ENCODE measurements at regions not wholly inside any gene's neighbourhood (a gene's known extent, or its start where the extent isn't known, plus 50 kb on each side); places are given as distances from the start of the nearest gene placed in this dataset.
"Not testable (repeated sequence)": the region's sequence is repeated elsewhere in the genome, so short reads cannot be mapped to it uniquely, and the experiment has no call there.

DNA sequence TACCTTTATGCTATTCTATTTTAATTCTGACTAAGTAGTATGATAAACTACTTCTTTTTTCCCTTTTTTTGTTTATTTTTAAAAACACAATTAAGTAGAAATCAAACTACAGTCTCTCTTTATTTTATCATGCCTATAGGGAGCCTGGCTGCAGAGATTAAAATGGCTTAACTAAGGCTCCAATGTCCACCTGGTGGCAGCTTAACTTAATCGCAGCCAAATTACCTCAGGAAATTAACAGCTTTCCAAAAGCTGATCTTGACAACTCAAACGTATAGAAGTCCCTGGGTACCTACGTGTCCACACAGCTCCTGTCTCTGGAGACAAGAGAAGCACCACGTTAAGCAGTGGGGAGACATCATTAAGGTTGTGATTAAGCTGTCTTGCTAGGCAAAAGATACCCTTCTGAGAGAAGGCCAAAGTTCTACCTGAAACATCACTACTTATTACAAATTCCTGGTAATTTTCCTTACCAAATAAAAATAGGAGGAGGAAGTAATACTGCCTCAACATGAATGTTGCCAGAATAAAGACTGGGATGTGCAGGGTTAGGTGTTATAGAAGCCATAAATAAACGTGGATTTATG lies 63.2 kb upstream of the SNX19 start:
- no peak overlapping the region for H3K4me3 ChIP-seq
- peaks cover 0 to 11% (median 0%) of the 10 kb centered on the region in 4 donors for H3K9me3 ChIP-seq (ENCODE audit: control insufficient read depth in 4 of 4, insufficient read depth in 3 of 4, low read length in 3 of 4)
- 13 to 16% methylated on average over 5 of the region's 5 CpGs for WGBS, 2 donors
- H3K27me3 ChIP-seq (ENCODE audit: control insufficient read depth in 3 of 3, insufficient read depth in 3 of 3, low read length in 2 of 3) = peaks cover 0 to 16% (median 0%) of the 10 kb centered on the region in 3 donors
- TF ChIP-seq, protein P1, sequence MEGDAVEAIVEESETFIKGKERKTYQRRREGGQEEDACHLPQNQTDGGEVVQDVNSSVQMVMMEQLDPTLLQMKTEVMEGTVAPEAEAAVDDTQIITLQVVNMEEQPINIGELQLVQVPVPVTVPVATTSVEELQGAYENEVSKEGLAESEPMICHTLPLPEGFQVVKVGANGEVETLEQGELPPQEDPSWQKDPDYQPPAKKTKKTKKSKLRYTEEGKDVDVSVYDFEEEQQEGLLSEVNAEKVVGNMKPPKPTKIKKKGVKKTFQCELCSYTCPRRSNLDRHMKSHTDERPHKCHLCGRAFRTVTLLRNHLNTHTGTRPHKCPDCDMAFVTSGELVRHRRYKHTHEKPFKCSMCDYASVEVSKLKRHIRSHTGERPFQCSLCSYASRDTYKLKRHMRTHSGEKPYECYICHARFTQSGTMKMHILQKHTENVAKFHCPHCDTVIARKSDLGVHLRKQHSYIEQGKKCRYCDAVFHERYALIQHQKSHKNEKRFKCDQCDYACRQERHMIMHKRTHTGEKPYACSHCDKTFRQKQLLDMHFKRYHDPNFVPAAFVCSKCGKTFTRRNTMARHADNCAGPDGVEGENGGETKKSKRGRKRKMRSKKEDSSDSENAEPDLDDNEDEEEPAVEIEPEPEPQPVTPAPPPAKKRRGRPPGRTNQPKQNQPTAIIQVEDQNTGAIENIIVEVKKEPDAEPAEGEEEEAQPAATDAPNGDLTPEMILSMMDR (IDR thresholded peaks at IDR 0.05; ENCODE audit: control extremely low read depth, extremely low read depth) = no peak
- no peak for ATAC-seq (ENCODE audit: insufficient read depth, low FRiP score)
- DNase-seq = peak in 1 of 3 donors; percentile 8
- H3K9ac ChIP-seq (ENCODE audit: insufficient read depth in 1 of 2, low read length in 2 of 2) = no peak overlapping the region
- H3K27ac ChIP-seq (ENCODE audit: low read depth in 1 of 2, low read length in 1 of 2) = no peak overlapping the region
- H3K4me1 ChIP-seq (ENCODE audit: control insufficient read depth in 5 of 5, insufficient read depth in 5 of 5, low read length in 5 of 5) = no peaks in the 10 kb centered on the region
- no peaks in the 10 kb centered on the region for H3K36me3 ChIP-seq (ENCODE audit: control insufficient read depth in 4 of 4, insufficient read depth in 4 of 4, low read length in 4 of 4)

DNA sequence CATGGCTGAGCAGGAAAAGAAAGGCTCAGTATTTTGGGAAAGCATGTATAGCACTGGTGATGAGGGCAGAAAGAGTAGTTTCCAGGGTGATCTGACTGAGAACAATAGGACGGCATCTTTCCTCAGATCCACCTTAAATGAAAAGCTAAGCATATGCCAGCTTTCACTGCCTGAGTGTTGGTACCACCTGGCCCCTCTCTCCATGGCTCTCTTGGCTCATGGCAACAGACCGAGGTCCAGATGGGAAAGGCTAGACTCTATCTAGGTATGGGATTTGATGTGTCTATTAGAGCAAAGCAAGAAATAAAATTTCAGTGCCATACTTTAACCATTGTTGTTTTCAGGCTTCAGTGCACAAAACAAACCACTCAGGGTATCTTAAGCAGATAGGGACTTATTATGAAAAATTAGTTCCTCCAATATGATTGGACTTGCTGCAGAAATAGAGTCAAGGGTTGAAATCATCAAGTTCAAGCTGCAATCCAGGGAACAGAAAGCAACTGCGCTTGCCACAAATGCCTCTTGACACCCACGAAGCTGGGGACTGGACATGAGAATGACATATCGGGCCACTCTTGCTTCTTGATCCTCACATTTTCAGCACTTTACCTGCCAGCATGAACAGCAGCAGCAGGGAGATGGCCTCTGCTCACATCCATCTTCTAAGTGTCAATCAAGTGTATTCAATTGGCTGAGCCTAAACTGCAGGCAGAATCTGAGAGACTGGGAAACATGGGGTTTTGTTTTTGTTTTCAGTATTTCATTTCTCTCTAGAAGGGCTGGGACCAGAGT lies 64.0 kb upstream of the SNX19 start:
- ATAC-seq (ENCODE audit: insufficient read depth, low FRiP score) (no peak), DNase-seq (no peak)
- 79 to 82% methylated on average over 5 of the region's 5 CpGs for WGBS, 2 donors
- no peaks in the 10 kb centered on the region for H3K36me3 ChIP-seq (ENCODE audit: control insufficient read depth in 4 of 4, insufficient read depth in 4 of 4, low read length in 4 of 4)
- H3K27me3 ChIP-seq (ENCODE audit: control insufficient read depth in 3 of 3, insufficient read depth in 3 of 3, low read length in 2 of 3) = peaks cover 0 to 16% (median 0%) of the 10 kb centered on the region in 3 donors
- H3K4me1 ChIP-seq (ENCODE audit: control insufficient read depth in 5 of 5, insufficient read depth in 5 of 5, low read length in 5 of 5) = no peaks in the 10 kb centered on the region
- H3K9ac ChIP-seq (ENCODE audit: insufficient read depth in 1 of 2, low read length in 2 of 2) = no peak overlapping the region
- H3K27ac ChIP-seq (ENCODE audit: low read depth in 1 of 2, low read length in 1 of 2) = no peak overlapping the region
- no peak overlapping the region for H3K4me3 ChIP-seq
- H3K9me3 ChIP-seq (ENCODE audit: control insufficient read depth in 4 of 4, insufficient read depth in 3 of 4, low read length in 3 of 4) = peaks cover 0 to 11% (median 0%) of the 10 kb centered on the region in 4 donors
- TF ChIP-seq, protein P1 (IDR thresholded peaks at IDR 0.05; ENCODE audit: control extremely low read depth, extremely low read depth) = no peak

DNA sequence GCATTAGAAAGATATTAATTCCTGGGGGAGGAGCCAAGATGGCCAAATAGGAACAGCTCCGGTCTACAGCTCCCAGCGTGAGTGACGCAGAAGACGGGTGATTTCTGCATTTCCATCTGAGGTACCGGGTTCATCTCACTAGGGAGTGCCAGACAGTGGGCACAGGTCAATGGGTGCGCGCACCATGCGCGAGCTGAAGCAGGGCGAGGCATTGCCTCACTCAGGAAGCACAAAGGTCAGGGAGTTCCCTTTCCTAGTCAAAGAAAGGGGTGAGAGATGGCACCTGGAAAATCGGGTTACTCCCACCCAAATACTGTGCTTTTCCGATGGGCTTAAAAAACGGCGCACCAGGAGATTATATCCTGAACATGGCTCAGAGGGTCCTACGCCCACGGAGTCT lies 68.0 kb upstream of the SNX19 start:
- ATAC-seq (ENCODE audit: insufficient read depth, low FRiP score); H3K4me1 ChIP-seq (ENCODE audit: control insufficient read depth in 5 of 5, insufficient read depth in 5 of 5, low read length in 5 of 5); H3K4me3 ChIP-seq; H3K9me3 ChIP-seq (ENCODE audit: control insufficient read depth in 4 of 4, insufficient read depth in 3 of 4, low read length in 3 of 4); H3K9ac ChIP-seq (ENCODE audit: insufficient read depth in 1 of 2, low read length in 2 of 2); H3K27ac ChIP-seq (ENCODE audit: low read depth in 1 of 2, low read length in 1 of 2); H3K36me3 ChIP-seq (ENCODE audit: control insufficient read depth in 4 of 4, insufficient read depth in 4 of 4, low read length in 4 of 4); DNase-seq: not testable (repeated sequence)
- WGBS, 2 donors = 94 to 96% methylated on average over 15 to 16 of the region's 16 CpGs
- peaks cover 0 to 13% (median 0%) of the 10 kb centered on the region in 3 donors for H3K27me3 ChIP-seq (ENCODE audit: control insufficient read depth in 3 of 3, insufficient read depth in 3 of 3, low read length in 2 of 3)

DNA sequence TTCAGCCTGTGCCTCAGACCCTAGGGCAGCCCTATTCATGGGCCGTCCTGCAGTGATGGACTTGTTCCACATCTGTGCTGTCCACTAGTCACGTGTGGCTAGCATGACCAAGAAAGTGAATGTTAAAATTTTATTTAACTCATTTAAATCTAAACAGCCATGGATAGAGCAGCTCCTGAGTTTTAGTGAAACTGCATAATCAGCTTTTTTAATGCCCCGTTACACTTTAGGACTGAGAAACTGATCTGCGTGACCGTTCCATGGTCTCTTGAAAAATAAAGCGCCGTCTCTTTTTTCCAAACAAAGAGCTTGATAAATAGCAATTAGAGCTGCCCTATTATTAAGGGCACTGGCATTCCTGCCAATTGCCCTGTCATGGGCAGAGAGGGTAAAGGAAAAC lies 76.5 kb upstream of the SNX19 start:
- ATAC-seq (ENCODE audit: insufficient read depth, low FRiP score) = no peak
- no peak for DNase-seq
- Histone ChIP-seq H3K27ac (ENCODE audit: low read depth in 1 of 2, low read length in 1 of 2) (no peak overlapping the region), H3K27me3 (ENCODE audit: control insufficient read depth in 3 of 3, insufficient read depth in 3 of 3, low read length in 2 of 3) (peaks cover 0 to 6% (median 2%) of the 10 kb centered on the region in 3 donors), H3K36me3 (ENCODE audit: control insufficient read depth in 4 of 4, insufficient read depth in 4 of 4, low read length in 4 of 4) (no peaks in the 10 kb centered on the region), H3K9ac (ENCODE audit: insufficient read depth in 1 of 2, low read length in 2 of 2) (no peak overlapping the region), H3K9me3 (ENCODE audit: control insufficient read depth in 4 of 4, insufficient read depth in 3 of 4, low read length in 3 of 4) (no peaks in the 10 kb centered on the region), H3K4me3 (no peak overlapping the region), H3K4me1 (ENCODE audit: control insufficient read depth in 5 of 5, insufficient read depth in 5 of 5, low read length in 5 of 5) (no peaks in the 10 kb centered on the region)
- TF ChIP-seq, protein P1 (IDR thresholded peaks at IDR 0.05; ENCODE audit: control extremely low read depth, extremely low read depth) = no peak
- 86 to 89% methylated on average over 7 of the region's 7 CpGs for WGBS, 2 donors
